Glomerular visceral epithelial cell (primary cell): ENCODE measurements at regions not wholly inside any gene's neighbourhood (a gene's known extent, or its start where the extent isn't known, plus 50 kb on each side); places are given as distances from the start of the nearest gene placed in this dataset.
A peak's percentile ranks its signal among the peaks of the same experiment; 100 is the strongest.
"Not testable (repeated sequence)": the region's sequence is repeated elsewhere in the genome, so short reads cannot be mapped to it uniquely, and the experiment has no call there.

Source experiments
- DNase-seq: peaks from one replicate; pipeline ENCODE4 v3.0.0-alpha.2; 2016; ENCODE audit errors: extremely low spot score

DNA sequence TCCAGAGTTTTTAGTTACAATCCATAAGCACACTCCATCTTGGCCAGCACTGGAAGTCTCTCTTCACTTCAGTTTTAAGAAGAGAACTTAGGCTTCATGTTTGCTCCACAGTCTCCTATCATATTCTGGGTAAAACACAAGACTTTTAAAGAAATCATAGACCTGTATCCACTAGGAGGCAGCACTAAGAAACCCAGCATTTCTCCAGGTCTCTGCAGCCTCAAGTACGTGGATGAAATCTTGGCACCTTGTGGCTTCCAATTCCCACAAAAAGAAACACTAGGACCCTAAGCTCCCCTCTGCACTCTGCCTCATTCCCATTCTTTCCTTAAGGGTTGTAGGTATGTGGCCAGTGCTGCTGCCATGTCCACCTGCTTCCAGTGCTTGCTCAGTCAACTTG lies 367.3 kb upstream of the CASK start:
- DNase-seq, result no peak

DNA sequence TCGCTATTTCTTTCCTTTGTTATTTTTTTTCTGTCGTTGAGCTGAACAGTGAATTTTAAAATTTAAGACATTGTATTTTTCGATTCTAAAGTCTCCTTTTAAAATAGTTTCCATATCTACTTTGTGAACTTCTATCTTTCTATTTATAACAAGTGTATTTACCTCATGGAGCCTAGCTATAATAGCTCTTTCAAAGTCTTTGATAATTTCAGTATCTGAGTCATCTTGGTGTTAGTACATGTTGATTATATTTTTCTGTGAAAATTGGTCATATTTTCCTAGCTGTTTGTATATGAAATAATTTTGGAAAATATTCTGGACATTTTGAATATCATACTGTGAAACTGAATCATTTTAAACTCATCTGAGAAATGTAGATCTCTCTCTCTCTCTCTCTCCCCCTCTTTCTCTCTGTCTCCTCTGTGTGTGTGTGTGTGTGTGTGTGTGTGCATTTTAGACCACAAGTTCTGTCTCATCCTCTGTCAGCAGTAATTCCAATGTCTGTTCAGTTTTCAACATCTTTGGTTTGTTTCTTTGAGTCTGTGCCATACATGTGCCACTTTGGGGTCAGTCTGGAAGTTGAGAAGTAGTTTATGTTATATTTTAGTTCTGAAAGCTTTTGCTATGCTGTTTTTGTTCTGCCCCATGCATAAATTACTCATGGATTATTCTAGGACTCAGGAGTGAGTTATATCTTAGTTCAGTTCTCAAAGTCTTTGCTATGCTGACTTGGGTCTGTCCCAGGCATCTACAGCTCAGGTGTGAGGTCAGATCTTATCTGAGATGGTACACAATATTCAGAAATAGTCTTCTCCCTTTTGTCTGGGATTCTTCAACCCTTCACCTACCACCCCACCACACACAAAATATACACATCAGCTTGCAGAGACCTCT lies 366.4 kb upstream of the CASK start:
- no peak for DNase-seq

DNA sequence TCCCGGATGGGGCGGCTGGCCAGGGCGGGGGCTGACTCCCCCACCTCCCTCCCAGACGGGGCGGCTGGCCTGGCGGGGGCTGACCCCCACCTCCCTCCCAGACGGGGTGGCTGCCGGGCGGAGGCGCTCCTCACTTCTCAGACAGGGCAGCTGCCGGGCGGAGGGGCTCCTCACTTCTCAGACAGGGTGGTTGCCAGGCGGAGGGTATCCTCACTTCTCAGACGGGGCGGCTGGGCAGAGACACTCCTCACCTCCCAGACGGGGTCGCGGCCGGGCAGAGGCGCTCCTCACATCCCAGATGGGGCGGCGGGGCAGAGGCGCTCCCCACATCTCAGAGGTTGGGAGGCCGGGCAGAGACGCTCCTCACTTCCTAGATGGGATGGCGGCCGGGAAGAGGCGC lies 362.3 kb upstream of the CASK start:
- not testable (repeated sequence) for DNase-seq

DNA sequence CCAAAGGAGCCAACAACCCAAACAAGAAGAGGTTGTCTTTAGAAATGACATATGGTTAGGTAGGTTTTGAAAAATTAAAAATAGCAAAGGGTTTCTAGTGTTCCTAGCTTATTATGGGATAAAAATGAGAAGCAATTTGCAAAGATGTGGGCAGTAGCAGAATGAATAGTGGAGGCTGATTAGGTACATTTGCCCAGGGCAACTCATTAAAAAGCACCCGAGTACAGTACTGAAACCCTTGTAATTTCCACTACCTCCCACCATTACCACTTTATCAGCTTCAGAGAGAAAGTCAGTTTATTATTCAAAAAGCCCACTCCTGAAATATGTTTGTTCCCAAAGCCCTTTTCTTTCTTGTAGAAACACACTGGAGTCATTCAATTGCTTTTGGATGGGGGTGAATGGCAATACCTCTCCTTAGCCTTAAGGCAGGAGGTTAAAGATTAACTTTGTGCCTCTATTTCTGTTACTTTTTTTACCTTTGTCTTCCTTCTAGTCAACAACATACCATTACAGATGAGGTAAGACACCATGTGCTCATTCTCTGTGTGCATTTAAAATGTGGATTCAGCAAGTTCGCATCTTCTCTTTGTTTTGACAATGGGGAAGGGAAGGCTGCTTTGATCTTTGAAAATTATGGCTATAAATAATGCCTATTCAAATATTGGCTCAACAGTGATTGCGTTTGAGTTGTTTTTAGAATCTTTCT lies 353.8 kb upstream of the CASK start:
- DNase-seq, result no peak

DNA sequence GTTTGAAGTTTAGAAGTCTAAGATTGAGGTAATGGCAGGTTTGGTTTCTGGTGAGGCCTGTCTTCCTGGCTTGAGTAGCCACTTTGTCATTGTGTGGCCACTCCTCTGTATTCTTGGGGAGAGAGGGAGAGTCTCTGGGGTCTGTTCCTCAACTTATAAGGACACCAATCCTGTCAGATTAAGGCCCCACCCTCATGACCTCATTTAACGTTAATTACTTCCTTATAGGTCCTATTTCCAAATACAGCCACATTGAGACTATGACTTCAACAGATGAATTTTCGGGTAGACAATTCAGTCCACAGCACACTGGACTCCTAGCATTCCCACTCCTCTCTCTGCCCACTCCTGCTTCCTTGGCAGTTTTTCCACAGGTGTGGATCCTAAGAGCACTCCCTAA lies 350.8 kb upstream of the CASK start:
- DNase-seq, result no peak

DNA sequence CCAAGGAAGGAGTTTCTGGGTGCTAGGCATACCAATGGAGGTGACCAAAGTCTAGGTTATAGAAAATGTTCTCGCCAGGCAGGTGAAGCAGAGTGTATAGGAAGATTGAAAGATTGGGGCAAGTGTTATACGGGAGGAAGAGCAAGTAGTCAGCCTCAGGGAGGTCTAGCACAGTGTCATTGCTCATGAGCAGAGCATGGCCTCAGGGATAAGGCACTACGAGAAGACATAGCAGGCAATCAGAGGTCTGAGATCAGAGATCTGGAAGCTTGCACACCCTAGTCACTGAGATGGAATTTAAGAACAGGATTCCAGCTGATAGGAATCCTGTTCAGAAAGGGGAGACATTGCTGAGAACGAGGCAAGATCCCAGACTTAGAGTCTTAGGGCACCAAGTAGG lies 350.0 kb upstream of the CASK start:
- no peak for DNase-seq

DNA sequence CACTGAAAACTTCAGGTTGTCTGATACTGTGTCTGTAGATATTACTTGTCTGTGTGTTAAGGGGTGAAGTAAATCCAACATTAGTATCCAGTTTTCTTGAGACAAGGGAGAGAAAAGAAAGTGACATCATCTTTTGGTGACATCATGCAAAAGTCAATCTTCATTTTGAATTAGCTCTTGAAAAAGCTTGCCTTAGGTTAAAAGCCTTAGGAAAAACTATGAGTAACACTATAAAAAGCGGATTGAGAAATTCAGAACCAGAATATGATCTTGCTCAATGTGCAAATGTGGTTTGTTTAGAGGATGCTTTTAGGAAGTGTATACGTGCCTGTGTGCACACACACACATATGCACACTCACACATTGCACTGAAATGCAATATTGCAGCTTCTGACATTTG lies 345.8 kb upstream of the CASK start:
- DNase-seq, result no peak

DNA sequence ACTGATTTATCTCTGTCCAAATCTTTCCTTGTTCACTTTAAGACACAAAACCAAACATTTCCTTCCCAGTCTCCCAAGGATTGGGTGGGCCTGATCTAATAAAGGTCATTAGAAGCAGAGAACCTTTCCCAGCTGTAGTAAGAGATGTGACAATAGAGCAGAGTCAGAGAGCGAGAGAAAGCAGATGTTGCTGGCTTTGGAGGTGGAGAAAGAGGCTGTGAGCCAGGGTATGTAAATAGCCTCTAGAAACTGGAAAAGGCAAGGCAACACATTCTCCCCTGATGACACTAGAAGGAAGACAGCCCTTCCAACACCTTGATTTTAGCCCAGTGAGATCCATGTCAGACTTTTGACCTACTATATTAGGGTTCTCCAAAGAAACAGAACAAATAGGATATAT lies 337.5 kb upstream of the CASK start:
- DNase-seq, result no peak

DNA sequence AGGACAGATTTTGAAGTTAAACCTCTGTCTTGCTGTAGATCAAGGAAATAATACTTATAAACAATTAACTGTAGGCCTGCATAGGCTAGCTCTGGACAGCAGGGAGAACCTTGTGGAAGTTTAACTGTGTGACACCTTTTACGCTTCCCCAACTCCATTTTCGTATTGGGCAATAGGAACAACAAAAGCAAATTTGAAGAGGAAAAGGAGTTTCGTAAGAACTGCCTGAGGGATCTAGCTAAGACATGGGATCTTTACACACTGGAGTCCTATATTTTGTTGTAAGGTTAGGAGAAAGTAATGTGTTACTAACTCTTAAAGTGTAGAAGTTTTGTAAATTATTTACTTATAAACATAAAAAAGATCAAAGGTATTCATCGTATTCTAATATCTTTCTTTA lies 324.9 kb upstream of the CASK start:
- DNase-seq, result no peak

DNA sequence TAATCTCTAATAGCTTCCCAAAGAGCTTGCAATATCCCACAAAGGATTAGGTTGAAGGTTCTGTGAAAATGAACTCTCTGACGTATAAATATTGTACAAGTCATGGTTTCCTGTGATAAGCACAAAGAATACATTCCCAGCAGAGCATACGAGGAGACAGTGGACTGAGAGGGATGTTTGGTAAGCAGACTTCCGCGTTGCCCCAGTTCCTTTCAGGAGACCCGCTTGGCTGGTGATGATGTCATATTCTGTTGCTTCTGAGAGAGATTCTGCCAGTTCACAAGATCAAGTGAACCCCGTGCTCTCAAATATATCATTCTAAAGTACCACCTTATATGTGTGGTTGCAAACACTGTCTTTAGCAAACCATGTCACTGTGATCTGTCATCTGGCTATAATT lies 323.9 kb upstream of the CASK start:
- DNase-seq, result peak; percentile 30

DNA sequence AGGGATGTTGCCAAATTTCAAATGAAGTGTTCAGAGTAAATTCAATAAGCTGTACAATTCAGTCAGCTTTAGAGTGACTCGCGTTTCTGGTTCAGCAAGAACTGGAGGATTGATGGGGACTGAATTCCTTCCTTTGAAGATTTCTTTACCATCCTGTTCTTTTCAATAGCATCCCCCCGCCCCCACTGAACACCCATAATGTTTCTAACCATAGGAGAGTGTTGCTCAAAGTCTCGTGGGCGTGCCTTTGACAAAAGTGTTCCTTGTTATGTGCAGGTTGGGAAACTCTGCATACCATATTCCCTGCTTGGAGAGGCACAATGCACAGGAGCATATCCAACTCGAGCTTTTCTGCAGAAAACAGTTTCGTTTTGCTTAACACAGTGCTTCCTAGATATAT lies 323.5 kb upstream of the CASK start:
- peak; percentile 9 for DNase-seq

DNA sequence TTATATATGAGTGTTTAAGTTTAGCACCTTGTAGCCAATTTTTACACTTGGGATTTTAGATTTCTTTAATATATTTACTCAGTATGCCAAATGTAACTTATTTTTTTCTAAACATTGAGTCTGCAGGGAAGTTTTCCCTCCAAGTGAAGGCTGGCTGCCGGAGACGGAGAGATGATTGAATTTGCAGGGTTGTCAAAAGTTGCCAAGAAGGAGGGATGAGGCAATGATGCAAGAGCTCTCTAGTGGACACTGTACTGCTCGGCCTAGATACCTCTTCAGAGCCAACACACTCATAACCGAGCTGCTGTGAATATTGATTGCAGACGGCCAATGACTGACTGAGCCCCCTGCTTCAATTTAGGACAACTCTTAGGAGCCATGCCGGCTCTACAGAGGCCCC lies 318.6 kb upstream of the CASK start:
- no peak for DNase-seq

DNA sequence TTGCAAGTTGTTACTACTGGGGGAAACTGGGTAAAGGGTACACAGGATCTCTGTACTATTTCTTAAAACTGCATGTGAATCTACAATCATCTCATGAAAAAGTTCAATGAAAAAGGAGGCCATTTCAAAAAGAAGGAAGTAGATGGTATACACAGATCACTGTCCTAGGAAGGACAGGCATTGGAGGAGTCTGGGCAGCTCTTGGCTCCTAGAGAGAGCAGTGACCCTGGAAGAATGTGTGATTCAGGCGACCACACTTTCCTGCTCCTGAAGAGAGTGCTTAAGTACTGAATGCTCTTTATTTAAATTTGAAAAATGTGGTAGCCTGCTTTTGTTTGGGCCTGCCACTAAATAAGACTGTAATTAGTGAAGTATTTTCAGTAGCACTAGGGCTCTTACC lies 318.1 kb upstream of the CASK start:
- peak; percentile 25 for DNase-seq

DNA sequence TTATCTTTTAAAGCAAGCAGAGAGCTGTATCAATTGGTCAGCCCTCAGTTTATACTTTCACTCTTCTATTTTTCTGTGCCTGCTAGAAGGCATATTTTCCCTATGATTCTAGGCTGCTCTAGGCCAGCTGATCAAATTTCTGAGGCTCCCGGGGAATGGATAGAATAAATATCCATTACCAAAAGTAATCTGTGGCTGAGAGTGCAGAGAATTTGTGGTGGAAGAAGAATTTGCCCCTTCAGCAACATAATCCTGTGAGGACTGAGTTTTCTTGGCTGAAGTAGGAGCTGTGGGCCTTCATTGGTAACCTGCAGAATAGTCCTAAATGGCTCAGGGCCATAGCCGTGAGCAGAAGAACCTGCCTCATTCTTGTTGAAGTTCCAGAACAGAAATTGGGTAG lies 314.6 kb upstream of the CASK start:
- DNase-seq, result no peak

DNA sequence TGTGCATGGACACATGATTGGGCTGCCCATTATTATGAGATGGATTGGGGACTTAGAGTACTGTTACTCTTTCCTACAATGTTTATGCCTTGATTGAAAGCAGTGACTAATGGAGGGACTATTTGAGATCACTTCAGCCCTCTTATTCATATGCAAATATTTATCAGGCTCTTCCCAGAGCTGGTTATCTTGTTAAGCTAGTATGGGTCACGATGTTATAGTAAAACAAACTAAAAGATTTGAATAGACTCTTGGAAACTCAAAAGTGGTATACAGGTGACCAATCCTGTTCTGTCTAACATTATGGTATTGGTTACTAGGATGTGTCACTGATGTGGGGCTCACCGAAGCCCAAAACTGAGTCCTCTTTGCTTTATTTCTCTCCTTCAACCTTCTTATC lies 306.2 kb upstream of the CASK start:
- no peak for DNase-seq

DNA sequence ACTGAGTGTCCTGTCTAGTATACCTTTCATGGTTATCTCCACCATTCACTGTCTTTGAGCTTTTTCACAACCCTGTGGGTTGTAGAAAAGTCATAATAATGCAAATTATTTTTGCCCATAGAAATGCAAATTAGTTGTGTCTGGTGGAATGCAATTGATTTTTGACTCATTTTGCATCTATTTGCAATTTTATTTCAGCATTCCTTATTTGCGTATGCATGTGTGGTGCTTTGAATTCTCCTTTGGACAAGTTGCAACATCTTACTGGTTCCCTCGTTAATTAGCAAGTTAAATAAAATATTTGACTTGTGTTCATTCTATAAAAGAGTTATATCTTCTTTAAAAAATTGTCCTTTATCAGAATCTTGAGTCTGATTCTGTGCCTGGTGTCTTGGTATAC lies 297.3 kb upstream of the CASK start:
- no peak for DNase-seq

DNA sequence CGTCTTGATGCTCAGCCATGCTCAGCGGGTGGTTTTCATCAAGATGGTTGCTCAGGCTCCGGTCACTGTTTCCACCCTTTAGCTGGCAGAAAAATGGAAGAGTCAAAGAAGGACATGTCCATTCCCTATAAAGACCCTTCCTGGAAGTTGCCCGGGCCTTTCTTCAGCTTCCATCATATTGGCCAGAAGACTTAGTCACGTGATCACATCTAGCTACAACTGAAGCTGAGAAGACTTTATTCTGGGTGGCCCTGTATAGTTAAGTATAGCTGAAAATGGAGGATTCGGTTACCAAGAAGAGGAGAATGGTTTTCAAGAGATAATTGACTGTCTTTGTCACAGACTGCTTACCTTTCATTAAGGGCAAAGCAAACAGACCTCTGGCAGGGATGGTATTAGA lies 296.7 kb upstream of the CASK start:
- no peak for DNase-seq

DNA sequence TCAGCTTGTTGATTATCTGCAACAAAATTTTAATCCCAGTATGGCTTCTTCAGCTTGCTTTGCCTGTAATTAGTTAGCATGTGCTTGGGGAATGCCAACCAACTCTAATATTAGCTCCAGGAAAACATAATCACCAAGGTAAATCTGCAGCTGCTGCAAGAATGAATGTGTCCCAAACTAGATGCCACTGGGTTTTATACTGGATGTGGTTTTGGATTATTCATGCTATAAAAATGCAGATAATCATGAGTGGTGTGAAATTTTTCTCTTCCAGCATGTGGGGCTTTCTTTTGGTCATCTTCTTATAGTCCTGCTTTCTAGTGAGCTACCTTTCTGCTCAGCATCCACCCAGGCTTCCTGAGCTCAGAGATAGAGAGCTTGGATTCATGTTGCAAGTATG lies 295.9 kb upstream of the CASK start:
- DNase-seq, result peak; percentile 48

DNA sequence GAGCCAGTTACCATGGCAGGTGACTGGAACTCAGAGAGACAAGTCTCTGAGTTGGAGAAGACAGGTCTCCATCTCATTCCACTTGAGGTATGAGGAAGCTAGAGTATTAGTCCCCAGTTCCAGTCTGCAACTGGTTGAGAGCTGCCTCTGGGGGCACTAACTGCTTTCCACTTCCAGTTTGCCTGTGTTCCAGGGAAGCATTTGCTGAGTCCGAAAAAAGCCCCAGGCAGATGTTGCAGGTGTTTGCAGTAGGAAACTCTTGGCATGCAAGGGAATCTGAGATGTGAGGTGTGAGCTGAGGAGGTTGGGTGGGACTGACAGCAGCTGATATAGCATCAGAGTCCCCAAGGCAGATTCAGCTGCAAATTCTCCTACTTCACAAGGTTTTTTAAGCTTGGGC lies 272.2 kb upstream of the CASK start:
- no peak for DNase-seq

DNA sequence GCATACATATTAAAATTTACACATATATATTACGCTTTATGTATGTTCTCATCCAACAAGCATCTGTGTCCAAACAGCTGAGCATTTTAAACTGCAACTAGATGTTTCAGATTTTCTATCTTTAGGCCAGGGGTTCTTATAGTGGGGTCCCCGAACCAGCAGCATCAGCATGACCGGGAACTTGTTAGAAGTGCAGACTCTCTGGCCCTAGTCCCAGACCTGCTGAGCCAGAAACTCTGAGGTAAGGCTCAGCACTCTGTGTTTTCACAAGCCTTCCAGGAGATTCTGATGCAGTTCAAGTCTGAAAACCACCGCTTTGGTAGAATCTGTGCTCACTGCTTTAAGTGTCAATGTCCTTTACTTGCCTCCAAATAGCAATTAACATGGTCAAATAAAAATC lies 266.2 kb upstream of the CASK start:
- no peak for DNase-seq

DNA sequence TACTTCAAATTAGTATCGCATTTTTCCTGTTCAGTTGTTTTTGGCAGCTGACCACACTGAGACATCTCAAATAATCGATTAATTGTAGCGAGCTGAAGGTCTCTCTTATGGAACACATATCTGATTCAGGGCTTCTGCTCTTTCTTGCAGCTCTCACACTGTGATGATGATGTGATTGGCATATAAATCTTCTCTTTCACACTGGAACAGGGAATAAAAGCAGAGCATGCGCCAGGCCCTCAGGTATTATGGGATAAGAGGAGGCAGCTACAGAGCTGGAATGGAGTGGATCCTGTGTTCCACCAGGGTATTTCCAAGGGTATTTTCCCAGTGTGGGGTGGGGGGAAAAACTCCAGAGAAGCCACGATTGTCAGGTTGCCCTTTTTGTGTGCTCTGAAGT lies 265.4 kb upstream of the CASK start:
- no peak for DNase-seq

DNA sequence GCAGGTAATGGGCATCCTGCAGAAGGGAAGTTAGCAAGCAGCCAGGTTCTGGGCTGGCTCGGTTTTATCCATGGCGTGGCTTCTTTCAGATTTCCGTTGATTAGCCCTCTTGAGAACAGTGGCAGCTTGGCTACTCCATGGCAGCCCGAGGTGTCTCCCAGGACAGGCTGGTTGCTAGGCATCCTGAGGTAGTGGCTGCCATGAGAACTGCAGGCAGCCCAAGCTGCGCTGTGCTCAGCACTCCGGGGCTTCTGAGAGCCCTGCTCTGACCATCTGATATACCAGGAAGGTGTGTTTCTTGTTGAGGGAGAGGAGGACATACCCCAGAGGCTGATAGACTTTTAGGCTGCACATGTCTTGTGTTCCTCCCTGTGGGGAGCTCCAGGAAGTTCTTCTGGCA lies 253.4 kb upstream of the CASK start:
- DNase-seq, result no peak

DNA sequence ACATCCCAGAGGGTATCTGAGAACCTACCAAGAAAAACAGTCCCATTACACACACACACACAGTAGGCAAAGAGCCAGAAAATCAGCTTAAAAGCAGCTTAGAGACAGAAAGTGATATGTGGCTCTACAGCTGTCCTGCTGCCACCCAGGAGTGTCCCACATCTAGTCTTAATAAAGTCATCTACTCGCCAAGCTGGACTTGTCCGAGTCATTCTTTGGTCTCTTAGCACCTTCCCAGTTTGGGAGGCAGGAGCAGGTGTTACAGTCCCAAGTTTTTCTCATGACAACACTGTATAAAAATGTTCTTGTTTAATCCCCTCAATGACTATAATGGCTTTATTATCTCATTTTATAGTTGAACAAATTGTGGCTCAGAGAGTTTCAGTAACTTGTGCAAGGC lies 252.5 kb upstream of the CASK start:
- no peak for DNase-seq

DNA sequence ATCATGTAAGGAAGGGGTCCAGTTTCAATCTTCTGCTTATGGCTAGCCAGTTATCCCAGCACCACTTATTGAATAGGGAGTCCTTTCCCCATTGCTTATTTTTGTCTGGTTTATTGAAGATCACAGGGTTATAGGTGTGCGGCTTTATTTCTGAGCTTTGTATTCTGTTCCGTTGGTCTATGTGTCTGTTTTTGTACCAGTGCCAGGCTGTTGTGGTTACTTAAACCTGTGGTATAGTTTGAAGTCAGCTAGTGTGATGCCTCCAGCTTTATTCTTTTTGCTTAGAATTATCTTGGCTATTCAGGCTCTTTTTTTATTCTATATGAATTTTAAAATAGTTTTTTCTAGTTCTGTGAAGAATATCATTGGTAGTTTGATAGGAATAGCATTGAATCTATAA lies 234.6 kb upstream of the CASK start:
- not testable (repeated sequence) for DNase-seq
